ENCODE measurements at regions not wholly inside any gene's neighbourhood (a gene's known extent, or its start where the extent isn't known, plus 50 kb on each side); places are given as distances from the start of the nearest gene placed in this dataset.

DNA sequence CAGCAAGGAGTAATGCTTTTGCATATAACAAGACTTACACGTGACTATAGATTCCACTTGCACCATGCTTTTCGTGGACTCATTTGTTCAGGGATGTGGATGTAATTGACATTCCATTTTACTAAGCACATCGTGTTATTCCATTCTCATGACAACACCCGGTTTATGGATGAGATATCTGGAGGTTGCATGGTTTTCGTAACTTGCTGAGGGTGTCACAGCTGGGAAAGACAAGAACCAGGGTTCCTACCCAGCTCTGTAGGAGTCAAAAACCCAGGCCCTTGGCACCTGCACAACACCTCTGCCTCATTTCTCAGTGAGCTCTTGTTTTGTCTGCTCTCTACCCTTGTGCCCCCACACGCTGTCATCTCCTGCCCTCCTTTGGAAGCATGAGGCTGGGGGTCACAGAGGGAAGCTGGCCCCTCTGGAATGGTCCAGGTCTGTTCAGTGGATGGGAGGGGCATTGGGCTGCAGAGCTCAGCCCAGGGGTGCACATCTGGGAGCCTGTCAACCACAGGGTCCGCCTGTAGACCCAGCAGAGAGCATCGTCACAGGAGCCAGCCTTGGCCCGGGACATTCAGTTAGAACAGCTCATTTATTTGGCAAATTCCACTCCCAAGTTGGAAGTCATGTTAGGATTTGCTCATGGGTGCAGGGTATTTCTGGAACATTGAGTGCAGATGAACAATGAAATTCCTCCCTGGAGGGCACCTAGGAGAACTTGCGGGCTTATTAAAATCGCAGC, 120.1 kb upstream of the TWIST2 start:
- no peak for DNase-seq

DNA sequence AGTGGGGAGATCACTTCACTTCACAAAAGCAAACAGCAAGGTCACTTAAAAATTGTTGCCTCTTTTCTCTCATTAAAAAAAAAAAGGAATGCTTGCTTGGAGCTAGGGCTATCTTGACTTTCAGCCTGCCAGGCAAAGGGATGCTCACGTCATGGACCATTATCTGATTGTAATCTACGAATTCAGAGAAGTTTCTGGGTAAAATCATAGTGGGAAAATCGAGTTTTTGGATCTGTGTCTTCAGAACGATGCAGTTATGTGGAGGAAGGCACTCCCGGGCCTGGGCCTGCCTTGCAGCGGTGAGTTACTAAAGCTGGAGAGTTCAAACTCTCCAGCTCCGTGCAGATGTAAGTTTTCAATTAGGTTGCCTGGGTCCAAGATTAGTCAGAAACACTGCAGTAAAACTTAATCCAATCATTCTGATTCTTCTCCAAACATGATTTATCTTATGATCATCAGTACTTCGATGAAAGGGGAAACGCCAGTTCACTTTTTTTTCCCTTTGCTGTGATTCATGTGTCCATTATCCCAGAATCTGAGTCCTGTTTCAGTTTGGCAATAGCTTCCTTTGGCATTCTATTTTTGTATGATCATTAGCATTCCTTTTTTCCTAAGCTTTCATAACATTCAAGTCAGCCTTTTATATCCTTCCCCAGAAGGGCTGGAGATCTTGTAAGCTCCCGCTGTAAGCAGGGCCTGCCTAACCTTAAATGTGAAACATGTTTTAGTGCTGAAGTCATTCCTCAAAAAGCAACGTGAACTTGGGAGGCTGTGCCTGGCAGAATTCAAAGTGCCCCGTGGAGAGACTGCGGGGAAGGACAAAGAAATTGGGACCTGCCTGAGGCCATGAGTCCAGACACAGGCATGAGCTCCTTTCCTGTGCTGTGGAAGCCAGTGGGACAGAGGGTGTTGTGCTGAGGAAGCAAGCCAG, 119.3 kb upstream of the TWIST2 start:
- no peak for DNase-seq

DNA sequence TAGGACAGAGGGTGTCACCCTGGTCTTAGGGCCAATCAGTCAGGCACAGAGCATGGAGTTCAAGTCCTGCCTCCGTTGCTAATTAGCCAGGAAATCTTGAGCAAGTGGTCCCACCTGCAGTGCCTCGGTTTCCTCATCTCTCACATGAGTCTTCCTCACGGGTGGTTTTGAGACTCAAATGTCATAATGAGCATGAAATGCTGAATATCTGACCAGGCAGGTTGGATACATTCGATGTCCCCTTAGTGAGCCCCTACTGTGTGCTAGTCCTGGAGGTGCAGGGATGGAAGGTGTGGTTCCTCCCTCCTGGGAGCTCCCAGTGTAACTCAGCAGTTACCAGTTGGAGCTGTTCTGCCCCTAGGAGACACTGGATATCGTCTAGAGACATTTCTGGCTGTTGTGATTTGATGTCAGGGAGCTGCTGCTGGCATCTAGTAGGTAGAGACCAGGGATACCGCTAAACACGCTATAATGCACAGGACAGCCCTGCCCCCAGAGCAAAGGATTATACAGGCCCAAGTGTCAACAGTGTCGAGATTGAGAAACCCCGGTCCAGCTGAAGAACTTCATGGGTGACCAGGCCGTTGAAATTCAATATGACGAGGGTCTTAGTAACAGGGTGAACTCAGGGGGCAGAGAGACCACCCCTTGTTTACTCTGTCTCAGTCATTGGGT, 118.5 kb upstream of the TWIST2 start:
- no peak for DNase-seq

DNA sequence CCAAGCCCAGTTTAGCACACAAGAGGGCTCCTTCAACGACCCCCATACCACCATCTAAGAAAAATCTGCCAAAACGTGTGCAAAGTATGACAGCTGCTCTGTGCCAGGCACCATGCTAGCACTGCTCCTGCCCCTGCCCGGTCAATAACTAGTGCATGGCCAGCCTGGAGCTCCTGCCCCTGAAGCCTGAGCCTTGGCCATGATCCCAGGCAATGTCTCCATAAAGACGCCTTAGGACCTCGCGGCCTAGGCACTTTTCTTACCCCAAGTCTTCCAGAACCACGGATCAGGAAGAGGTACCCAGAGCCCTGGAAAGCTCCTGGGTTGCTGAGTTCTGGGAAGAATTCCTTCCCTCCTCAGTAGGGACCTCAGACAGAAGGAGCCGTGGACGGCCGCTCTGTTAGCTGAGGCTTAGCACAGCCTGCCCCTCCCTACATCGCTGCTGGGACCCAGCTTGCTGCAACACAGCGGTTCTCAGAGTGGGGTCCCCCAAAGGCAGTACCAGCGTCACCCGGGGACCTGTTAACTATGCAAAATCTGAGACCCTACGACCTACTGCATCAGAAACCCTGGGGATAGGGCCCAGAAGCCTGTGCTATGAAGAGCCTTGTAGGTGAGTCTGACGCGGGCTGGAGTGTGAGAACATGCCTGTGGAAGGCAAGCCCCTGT, 117.8 kb upstream of the TWIST2 start:
- DNase-seq, result no peak

DNA sequence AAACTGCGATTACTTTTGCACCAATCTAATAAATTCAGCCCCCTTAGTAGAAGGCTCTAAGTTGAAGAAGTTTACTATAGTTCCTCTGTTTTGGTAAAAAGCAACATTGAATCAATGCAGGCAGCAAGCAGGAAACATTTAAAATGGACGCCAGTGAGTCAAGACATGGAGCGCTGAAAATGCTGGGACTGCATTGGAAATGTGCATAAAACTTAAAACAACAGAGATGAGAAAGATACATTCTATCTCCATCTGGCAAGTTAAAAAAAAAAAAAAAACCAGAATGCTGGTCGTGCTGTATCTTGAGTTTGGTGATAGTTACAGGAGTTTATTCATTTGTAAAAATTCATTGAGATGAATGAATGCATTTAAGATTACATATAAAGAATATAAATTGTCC, 117.0 kb upstream of the TWIST2 start:
- no peak for DNase-seq

DNA sequence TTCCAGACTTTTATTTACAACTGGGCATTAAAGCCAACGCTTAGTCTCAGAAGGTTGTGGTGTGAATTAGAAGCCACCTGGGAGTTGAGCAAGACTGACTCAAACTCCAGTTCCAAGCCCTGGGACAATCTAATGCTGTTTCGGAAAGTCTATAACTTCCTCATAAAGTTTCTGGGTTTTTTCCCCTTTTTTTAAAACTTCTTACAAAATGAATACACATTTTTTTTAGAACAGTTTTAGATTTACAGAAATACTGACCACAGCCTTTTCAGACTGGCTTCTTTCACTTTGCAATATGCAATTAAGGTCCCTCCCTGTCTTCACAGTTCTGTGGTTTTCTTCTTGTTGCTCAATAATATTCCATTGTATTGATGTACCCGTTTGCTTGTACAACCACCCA, 115.9 kb upstream of the TWIST2 start:
- no peak for DNase-seq

DNA sequence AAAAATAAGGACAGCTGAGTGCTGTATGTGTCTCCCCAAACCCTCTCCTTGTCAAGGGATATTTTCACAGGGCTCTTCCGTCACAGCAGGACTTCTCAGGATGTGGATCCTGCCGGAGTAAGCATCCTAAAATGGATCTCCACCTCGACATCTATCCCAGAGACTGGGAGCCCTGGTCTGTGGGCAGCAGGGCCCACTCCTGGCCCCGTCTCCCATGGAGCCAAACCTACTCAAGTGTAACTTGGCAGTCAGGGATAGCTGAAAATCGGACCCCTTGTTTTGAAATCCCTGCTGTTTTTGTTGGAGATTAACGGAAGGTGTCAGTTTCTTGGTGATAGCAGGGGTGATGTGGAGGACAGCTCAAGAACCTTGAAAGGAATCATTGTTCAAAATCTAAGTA, 109.0 kb upstream of the TWIST2 start:
- no peak for DNase-seq

DNA sequence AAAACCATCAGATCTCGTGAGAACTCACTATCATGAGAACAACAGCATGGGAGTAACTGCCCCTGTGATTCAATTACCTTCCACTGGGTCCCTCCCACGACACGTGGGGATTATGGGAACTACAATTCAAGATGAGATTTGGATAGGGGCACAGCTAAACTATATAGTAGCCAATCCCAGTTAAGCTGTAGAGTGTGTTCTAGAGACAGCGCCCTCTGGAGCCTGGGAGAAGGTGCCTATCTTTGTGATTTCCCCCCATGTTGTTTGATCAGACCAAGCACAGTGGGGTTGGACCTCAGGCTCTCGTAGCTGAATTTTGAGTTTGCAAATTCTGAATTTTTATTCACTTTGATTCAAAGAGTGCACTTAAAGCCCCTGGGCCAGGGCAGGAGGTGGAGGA, 108.2 kb upstream of the TWIST2 start:
- no peak for DNase-seq

DNA sequence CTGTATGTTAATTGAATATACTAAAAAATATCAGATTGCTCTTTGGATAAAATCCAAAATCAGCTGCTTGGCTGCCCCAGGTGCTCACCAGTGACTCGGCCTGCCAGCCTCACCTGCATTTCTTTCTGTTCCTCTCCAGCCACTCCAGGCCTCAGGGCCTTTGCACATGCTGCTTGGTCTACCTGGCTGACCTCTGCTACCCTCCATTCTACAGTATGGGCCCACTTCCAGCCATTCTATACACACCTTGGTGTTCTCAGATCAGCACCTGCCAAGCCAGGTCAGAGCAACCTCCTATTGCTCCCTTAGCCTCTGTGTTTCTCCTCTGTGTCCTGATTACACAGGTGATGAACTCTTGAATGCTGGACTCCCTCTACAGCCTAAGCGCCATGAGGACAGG, 106.6 kb upstream of the TWIST2 start:
- no peak for DNase-seq

DNA sequence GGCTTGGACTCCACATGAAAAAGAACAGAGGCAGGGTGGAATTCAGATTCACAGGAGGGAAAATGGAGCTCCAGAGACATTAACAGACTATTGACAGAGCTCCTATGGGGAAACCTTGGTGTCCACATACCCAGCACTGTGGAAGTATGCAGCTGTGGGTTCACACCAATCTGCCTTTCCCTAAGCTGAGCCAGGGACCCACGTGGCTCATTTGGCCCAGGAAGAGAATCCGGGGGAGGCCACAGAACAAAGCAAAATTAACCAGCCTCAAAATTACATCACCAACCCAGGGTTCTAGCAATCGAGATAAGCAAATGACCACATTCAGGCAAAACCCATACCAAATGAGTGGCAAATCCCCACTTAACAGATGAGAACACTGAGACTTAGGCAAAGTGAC, 105.8 kb upstream of the TWIST2 start:
- no peak for DNase-seq

DNA sequence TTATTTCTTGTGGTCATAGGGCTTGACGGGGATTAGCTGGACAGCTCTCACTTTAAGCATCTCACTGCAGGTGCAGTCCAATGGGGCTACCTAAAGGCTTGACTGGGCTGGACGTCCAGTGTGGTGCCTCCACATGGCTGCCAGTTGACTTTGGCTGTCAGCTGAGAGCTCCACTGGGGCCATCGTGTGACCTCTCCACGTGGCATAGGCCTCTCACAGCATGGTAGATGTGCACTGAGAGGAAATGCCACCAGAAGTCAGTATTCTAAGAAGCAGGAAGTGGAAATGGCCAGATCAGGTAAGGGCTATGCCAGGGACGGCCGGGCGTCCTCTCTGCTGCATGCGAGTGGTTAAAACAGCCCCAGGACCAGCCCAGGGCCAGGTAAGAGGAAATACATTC, 105.2 kb upstream of the TWIST2 start:
- DNase-seq, result no peak

DNA sequence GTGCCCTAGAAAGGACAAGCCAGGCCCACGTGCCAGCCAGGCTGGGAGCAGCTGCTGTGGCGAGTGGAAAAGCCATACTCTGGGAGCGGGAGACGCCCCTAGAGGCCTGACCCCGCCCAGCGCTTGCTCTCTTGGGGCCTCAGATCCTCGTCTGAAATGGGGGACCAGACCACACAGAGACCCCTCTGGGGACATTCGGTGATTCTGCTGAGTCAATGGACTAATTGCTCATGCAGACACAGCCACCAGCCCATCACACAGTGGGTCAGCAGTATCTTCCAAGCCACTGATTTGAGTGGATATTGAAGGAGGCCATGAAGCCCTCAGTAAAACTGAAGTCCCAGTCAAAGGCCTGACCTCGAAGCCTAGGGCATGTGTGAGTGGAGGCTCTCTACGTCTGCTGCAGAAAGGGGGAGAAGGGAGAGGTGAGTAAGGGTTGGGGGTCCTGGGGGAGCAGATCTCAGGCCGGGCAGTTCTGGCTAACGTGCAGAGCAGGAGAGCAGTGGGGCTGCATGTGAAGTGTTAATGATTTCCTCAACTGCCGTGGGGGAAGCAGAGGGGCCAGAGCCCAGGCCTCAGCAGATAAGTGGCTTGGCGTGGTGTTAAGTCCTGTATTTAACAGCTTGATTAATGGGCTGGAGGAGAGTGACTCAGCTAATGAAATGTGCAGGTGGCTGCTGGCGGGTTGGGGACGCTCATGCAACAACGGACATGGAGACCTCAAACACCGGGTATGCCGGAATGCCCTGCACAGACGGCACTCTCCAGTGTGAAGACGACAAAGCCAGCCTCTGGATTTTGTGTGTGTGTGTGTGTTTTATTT, 104.4 kb upstream of the TWIST2 start:
- no peak for DNase-seq

DNA sequence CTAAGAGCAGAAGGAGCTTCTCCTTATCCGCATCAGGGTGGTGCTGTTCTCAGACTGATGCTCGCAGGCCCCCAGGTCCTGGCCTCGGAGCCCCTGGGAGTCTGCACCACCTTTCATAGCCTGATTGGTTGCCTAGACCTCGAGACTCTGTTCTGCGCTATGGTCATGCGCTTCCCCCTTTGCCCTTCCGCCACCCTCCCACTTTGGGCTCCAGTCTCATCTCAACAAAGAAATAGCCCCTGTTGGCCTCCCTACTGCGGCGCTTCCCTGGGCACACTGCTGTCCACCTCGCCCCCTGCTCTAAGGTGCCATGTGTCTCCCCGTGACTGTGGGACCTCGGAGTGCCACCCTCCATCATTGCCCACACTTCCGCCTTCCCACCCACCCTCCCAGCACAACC, 102.9 kb upstream of the TWIST2 start:
- DNase-seq, result no peak

DNA sequence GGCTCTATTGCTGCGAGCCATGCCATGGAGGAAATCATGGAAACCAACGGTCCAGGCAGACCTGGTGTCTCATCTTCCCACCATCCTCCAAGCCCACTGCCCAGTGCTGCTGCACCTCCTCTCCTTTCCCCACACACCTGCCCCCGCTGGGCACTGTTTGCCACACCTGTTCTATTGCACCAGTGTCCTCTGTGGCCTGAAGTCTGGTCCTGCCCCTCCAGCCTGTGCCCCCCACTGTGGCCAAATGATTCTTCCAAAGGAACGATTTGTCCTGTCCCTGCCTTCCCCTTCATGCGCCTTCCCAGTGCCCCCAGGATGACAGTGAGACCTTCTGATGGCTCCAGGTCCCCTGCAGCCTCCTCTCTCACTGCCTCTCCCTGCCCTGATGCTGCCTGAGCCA, 101.9 kb upstream of the TWIST2 start:
- DNase-seq, result no peak

DNA sequence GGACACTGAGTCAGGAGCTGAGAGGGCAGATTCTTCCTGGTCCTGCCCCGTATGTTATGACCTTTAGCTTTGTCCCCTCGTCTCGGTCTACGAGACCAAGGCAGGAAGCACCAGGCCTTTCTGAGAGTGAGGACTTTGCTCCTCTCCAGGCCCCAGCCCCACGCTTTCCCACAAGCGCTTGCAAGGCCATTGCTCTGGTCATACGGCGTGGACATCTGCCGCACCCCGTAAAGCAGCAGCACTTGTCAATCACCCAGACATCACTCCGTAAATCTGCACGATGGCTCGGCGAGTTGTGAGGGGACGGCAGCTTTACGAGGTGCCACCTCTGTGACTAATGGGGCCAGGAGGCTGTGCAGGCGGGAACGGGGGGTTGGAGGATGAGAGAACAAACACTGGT, 100.8 kb upstream of the TWIST2 start:
- no peak for DNase-seq

DNA sequence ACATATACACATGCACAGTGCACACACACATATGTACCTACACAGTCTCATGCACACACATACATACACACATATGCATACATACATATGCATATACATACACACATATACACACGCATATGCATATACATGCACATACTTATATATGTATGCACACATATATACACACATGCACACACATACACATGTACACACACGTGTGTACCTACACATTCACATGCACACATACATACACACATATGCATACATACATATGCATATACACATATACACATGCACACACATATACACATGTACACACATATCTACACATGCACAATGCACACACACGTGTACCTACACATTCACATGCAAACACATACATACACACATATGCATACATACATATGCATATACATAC, 100.3 kb upstream of the TWIST2 start:
- DNase-seq, result no peak

DNA sequence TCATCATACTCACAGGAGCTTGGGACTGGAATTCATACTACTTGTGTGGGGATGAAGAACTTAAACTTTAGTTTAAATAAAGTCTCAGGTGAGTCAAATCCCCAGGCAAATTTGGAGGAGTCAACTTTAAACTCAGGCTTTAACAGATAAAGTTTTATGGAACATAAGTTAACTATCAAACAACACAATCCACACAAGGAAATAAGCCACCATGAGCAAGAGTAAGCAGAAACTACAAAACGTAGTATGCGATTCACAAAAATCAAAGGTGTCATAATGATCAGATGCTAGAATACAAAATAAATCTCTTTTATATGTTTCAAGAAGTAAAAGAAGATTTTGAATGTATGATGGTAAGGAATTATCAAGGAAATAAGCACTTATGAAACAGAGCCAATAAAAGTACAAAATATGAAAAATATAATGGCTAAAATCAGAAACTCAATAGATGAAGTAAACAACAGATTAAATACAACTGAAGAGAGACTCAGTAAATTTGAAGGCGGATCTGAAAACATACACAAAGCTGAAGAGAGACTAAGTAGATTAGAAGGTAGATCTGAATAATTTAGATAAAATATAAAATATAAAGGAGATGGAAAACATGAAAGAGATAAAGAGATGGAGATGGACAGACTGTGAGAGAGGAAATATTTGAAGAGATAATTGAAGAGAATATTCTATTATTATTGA, 97.5 kb upstream of the TWIST2 start:
- no peak for DNase-seq

DNA sequence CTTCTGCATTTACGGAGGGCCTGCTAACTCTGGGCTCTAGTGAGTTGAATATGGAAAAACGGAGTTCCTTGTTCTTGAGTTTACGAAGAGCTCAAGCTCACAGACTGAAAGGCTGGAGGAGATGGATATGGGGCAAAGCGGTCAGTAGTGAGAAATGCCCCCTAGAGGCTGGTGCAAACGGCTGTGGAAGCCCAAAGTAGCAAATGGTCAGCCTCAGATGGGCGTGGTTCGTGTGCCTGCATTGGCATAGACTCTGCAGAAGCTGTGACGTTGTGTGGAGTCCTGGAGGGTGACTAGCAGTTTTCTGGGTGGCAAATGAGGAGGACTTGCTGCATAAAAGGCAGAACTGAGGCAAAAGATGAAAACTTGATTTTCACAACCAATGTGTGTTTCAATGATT, 93.6 kb upstream of the TWIST2 start:
- DNase-seq, result no peak

DNA sequence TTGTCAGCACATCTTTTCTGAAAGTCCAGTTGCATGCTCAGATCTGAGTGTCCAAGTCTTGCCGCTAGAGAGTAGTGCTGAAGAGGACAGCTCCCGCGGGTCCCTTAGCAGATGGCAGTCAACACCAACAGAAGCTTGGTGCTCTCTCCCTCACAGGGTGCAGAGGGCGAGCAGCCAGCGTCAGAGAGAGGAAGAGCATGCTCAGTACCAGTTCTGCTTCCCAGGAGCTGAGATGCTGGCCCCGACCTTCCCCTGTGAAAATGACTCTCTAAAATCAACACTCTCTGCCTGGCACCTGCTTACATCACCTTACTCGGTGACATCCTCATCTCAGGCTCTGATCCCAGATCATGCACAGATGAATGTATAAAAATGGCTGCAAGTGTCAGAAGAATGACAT, 86.0 kb upstream of the TWIST2 start:
- no peak for DNase-seq

DNA sequence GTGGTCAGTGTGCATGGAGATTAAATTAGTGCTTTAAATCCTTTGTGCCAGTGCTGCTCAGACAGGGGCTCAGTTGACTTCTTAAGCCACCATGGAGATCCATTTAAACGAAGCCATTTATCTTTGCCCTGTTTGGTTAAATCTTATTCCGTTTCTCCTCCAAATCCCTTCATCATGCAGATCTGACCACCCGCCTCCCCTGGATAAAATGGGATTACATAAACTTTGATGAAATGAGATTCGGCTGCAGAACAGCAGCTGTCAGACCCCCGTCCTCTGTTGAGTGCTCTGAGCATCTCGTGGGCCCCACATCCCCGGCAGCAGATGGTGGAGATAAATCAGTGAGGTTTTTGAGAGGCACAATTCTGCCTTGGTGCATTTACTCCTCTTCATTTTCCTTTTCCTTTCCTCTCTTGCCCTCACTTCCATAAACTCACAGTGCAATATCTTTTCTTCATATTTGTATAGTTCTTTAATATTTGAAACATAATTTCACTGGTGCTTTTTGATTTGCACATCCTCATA, 84.4 kb upstream of the TWIST2 start:
- DNase-seq, result no peak

DNA sequence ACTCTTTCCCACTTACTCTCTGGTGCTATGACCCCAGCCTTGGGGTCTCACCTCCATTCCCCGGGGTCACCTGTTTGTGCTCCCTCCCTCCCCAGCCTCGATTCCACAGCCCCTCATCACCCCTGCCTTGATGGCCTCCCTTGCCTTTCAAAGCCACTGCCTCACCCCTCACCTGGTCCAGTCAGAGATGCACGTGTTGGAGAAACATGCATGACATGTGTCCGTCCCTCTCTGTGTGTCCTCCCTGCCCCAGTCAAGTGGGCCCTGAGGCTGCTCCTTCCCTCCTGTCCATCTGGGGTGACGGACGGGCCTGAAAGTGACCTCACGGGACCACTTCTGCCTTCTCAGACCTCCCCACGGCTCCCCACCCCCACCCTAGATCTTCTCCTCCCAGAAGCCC, 82.3 kb upstream of the TWIST2 start:
- DNase-seq, result no peak

Measured in hippocampal formation (tissue), 2 donors.